Loucy (cell line): ENCODE measurements at regions not wholly inside any gene's neighbourhood (a gene's known extent, or its start where the extent isn't known, plus 50 kb on each side); places are given as distances from the start of the nearest gene placed in this dataset.
"Not testable (repeated sequence)": the region's sequence is repeated elsewhere in the genome, so short reads cannot be mapped to it uniquely, and the experiment has no call there.

Experiments used
- H2AFZ ChIP-seq: fragments of 200-600 bp; sonication (generic); 2 replicates; pipeline ENCODE4 v1.6.0; 2016; ENCODE audit warnings: antibody characterized with exemption, mild to moderate bottlenecking, low read length, moderate library complexity
- H3F3A ChIP-seq: fragments of 200-600 bp; 2 replicates; pipeline ENCODE4 v1.6.0; 2016; ENCODE audit warnings: antibody characterized with exemption, low read depth, mild to moderate bottlenecking
- H3K27me3 ChIP-seq: fragments of 200-600 bp; sonication (generic); 2 replicates; pipeline ENCODE4 v1.6.1; 2014; ENCODE audit warnings: low read length, mild to moderate bottlenecking; ENCODE audit not compliant: insufficient read depth, poor library complexity, severe bottlenecking
- H3K36me3 ChIP-seq: fragments of 200-600 bp; sonication (generic); 2 replicates; pipeline ENCODE4 v1.6.1; 2016; ENCODE audit warnings: low read length; ENCODE audit not compliant: insufficient read depth
- H3K4me1 ChIP-seq: fragments of 200-600 bp; sonication (generic); 2 replicates; pipeline ENCODE4 v1.5.1; 2014; ENCODE audit warnings: low read length, mild to moderate bottlenecking; ENCODE audit not compliant: insufficient read depth, poor library complexity, severe bottlenecking
- H3K4me2 ChIP-seq: fragments of 200-600 bp; sonication (generic); 2 replicates; pipeline ENCODE4 v1.6.0; 2014; ENCODE audit warnings: antibody characterized with exemption, low read length, low read depth, mild to moderate bottlenecking; ENCODE audit not compliant: poor library complexity, severe bottlenecking
- H3K4me3 ChIP-seq: fragments of 200-600 bp; sonication (generic); 2 replicates; pipeline ENCODE4 v1.5.1; 2014; ENCODE audit warnings: low read length, mild to moderate bottlenecking, mixed read lengths; ENCODE audit not compliant: poor library complexity, severe bottlenecking
- H3K79me2 ChIP-seq: fragments of 200-600 bp; sonication (generic); 2 replicates; pipeline ENCODE4 v1.6.1; 2014; ENCODE audit warnings: low read length; ENCODE audit not compliant: insufficient read depth
- H3K9ac ChIP-seq: fragments of 200-600 bp; sonication (generic); 2 replicates; pipeline ENCODE4 v1.6.0; 2014; ENCODE audit warnings: mild to moderate bottlenecking, low read depth, low read length, moderate library complexity; ENCODE audit not compliant: poor library complexity, severe bottlenecking
- H3K9me2 ChIP-seq: fragments of 200-600 bp; sonication (generic); replicated peaks from 2 replicates; pipeline ENCODE4 v1.6.1; 2016; ENCODE audit warnings: low read depth, low read length, mixed read lengths
- H3K9me3 ChIP-seq: fragments of 200-600 bp; sonication (generic); 2 replicates; pipeline ENCODE4 v1.6.1; 2014; ENCODE audit warnings: mild to moderate bottlenecking, antibody characterized with exemption, low read length, low read depth; ENCODE audit not compliant: insufficient read depth
- H4K20me1 ChIP-seq: fragments of 200-600 bp; sonication (generic); 2 replicates; pipeline ENCODE4 v1.6.0; 2014; ENCODE audit warnings: antibody characterized with exemption, low read length, mild to moderate bottlenecking; ENCODE audit not compliant: insufficient read depth, poor library complexity, severe bottlenecking
- CTCF ChIP-seq: fragments of 200-600 bp; sonication (generic); conservative IDR thresholded peaks from 2 replicates; pipeline ENCODE4 v1.5.1; 2014; ENCODE audit warnings: mild to moderate bottlenecking, antibody characterized with exemption, low read length
- EZH2phosphoT487 ChIP-seq: fragments of 200-600 bp; IDR thresholded peaks from 2 replicates; pipeline ENCODE4 v1.6.1; 2018; ENCODE audit warnings: antibody characterized with exemption, mild to moderate bottlenecking, moderate library complexity, borderline replicate concordance

- Histone ChIP-seq H3K4me1 (peaks cover 7% of the 10 kb centered on the region), H2AFZ (no peak overlapping the region), H3K4me3 (no peak overlapping the region), H3K9me3 (no peaks in the 10 kb centered on the region), H3K4me2 (no peak overlapping the region), H3K27me3 (no peaks in the 10 kb centered on the region), H4K20me1 (no peaks in the 10 kb centered on the region), H3K9me2 (no peaks in the 10 kb centered on the region), H3K36me3 (no peaks in the 10 kb centered on the region), H3K79me2 (no peaks in the 10 kb centered on the region), H3F3A (no peaks in the 10 kb centered on the region), H3K9ac (no peak overlapping the region)
- no peak for TF ChIP-seq CTCF
- TF ChIP-seq EZH2phosphoT487: no peak
Observed at GRCh38 chr15:21260966-21261395, 179.3 kb downstream of the POTEB3 start.

GRCh38 chr15:21258635-21259034 lies 181.7 kb downstream of the POTEB3 start:
- not testable (repeated sequence) for H4K20me1 ChIP-seq, H2AFZ ChIP-seq, H3K4me3 ChIP-seq, H3K4me2 ChIP-seq, H3K27me3 ChIP-seq, H3K4me1 ChIP-seq, H3K79me2 ChIP-seq, H3K9me2 ChIP-seq, H3K36me3 ChIP-seq, H3K9me3 ChIP-seq, H3F3A ChIP-seq
- peak overlapping the region; percentile 0 for H3K9ac ChIP-seq

GRCh38 chr15:21249508-21250019 lies 190.7 kb downstream of the POTEB3 start:
- H3K9me3 ChIP-seq, H3K9me2 ChIP-seq, H3K9ac ChIP-seq, H3K4me1 ChIP-seq, H4K20me1 ChIP-seq, H3K27me3 ChIP-seq, H3K36me3 ChIP-seq, H3K4me3 ChIP-seq, H2AFZ ChIP-seq, H3K4me2 ChIP-seq, H3K79me2 ChIP-seq, H3F3A ChIP-seq: not testable (repeated sequence)
